ENCODE measurements at regions not wholly inside any gene's neighbourhood (a gene's known extent, or its start where the extent isn't known, plus 50 kb on each side); places are given as distances from the start of the nearest gene placed in this dataset.
"Not testable (repeated sequence)": the region's sequence is repeated elsewhere in the genome, so short reads cannot be mapped to it uniquely, and the experiment has no call there.

GRCh38 chr18:11367351-11367750 is 218.0 kb upstream of the PIEZO2 start:
- no peak overlapping the region for H3K27ac ChIP-seq
- FAIRE-seq (no peak), ATAC-seq (no peak), DNase-seq (no peak)
- peaks cover 0 to 3% (median 0%) of the 10 kb centered on the region in 4 donors for H3K27me3 ChIP-seq
- H3K9me3 ChIP-seq: no peaks in the 10 kb centered on the region
- intact Hi-C loops (cut with DNase I): no loop called here
- H3K4me1 ChIP-seq: no peaks in the 10 kb centered on the region
- TF ChIP-seq, protein P1, sequence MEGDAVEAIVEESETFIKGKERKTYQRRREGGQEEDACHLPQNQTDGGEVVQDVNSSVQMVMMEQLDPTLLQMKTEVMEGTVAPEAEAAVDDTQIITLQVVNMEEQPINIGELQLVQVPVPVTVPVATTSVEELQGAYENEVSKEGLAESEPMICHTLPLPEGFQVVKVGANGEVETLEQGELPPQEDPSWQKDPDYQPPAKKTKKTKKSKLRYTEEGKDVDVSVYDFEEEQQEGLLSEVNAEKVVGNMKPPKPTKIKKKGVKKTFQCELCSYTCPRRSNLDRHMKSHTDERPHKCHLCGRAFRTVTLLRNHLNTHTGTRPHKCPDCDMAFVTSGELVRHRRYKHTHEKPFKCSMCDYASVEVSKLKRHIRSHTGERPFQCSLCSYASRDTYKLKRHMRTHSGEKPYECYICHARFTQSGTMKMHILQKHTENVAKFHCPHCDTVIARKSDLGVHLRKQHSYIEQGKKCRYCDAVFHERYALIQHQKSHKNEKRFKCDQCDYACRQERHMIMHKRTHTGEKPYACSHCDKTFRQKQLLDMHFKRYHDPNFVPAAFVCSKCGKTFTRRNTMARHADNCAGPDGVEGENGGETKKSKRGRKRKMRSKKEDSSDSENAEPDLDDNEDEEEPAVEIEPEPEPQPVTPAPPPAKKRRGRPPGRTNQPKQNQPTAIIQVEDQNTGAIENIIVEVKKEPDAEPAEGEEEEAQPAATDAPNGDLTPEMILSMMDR (IDR thresholded peaks at IDR 0.05): no peak
- H3K36me3 ChIP-seq: no peaks in the 10 kb centered on the region
- H3K4me3 ChIP-seq: no peak overlapping the region

GRCh38 chr18:11366410-11366809 is 217.0 kb upstream of the PIEZO2 start:
- WGBS, 2 donors: 45 to 58% methylated on average over 4 of the region's 4 CpGs
- intact Hi-C loops (cut with DNase I): no loop called here
- FAIRE-seq (no peak), ATAC-seq (no peak), DNase-seq (no peak)
- Histone ChIP-seq H3K27ac (no peak overlapping the region), H3K9me3 (no peaks in the 10 kb centered on the region), H3K36me3 (no peaks in the 10 kb centered on the region), H3K27me3 (no peaks in the 10 kb centered on the region), H3K4me3 (no peak overlapping the region), H3K4me1 (no peaks in the 10 kb centered on the region)
- TF ChIP-seq, protein P1 (IDR thresholded peaks at IDR 0.05): no peak

GRCh38 chr18:11362856-11363255 is 213.5 kb upstream of the PIEZO2 start:
- FAIRE-seq: no peak
- TF ChIP-seq, protein P1 (IDR thresholded peaks at IDR 0.05): no peak
- Histone ChIP-seq H3K27ac (no peak overlapping the region), H3K9me3 (no peaks in the 10 kb centered on the region), H3K27me3 (no peaks in the 10 kb centered on the region), H3K4me1 (no peaks in the 10 kb centered on the region), H3K4me3 (no peak overlapping the region), H3K36me3 (no peaks in the 10 kb centered on the region)
- 63 to 75% methylated on average over 1 of the region's 1 CpG for WGBS, 2 donors
- ATAC-seq: no peak
- no peak for DNase-seq
- intact Hi-C loops (cut with DNase I): no loop called here

DNA sequence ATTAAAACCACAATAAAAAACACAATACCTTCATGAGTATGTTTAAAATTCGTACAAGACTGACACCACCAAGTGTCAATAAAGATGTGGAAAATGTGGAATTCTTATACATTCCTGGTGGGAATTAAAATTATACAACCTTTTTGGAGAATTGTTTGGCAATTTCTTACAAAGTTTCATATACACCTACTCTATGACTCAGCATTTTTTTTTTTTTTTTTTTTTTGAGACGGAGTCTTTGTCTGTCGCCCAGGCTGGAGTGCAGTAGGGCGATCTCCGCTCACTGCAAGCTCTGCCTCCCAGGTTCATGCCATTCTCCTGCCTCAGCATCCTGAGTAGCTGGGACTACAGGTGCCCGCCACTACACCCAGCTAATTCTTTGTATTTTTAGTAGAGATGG is 212.5 kb upstream of the PIEZO2 start:
- H3K36me3 ChIP-seq; H3K9me3 ChIP-seq; intact Hi-C loops (cut with DNase I); H3K27me3 ChIP-seq; H3K27ac ChIP-seq; H3K4me3 ChIP-seq; FAIRE-seq; DNase-seq; ATAC-seq; H3K4me1 ChIP-seq: not testable (repeated sequence)
- 85 to 96% methylated on average over 6 of the region's 6 CpGs for WGBS, 2 donors

GRCh38 chr18:11357678-11358077 is 208.3 kb upstream of the PIEZO2 start:
- no peak overlapping the region for H3K27ac ChIP-seq
- H3K9me3 ChIP-seq: no peaks in the 10 kb centered on the region
- DNase-seq (no peak), FAIRE-seq (no peak), ATAC-seq (no peak)
- no peaks in the 10 kb centered on the region for H3K36me3 ChIP-seq
- intact Hi-C loops (cut with DNase I): no loop called here
- 91 to 94% methylated on average over 1 of the region's 1 CpG for WGBS, 2 donors
- H3K27me3 ChIP-seq: no peaks in the 10 kb centered on the region
- H3K4me3 ChIP-seq: no peak overlapping the region
- TF ChIP-seq, protein P1 (IDR thresholded peaks at IDR 0.05): no peak
- H3K4me1 ChIP-seq: no peaks in the 10 kb centered on the region

DNA sequence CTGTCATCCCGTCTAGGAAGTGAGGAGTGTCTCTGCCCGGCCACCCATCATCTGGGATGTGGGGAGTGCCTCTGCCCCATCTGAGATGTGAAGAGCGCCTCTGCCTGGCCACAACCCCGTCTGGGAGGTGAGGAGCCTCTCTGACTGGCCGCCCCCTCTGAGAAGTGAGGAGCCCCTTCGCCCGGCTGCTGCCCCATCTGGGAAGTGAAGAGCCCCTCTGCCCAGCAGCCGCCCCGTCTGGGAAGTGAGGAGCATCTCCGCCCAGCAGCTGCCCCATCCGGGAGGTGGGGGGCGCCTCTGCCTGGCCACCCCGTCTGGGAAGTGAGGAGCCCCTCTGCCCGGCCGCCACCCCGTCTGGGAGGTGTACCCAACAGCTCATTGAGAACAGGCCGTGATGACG is 195.2 kb upstream of the PIEZO2 start:
- H3K27me3 ChIP-seq; ATAC-seq; H3K27ac ChIP-seq; H3K9me3 ChIP-seq; H3K4me3 ChIP-seq; H3K4me1 ChIP-seq; intact Hi-C loops (cut with DNase I); FAIRE-seq; H3K36me3 ChIP-seq: not testable (repeated sequence)
- WGBS, 2 donors: 71 to 74% methylated on average over 18 of the region's 18 CpGs
- peak in 1 of 6 donors; percentile 52 for DNase-seq

Measured in pancreas (tissue), 10 donors.